Activated naive CD4-positive, alpha-beta T cell treated with anti-CD3 and anti-CD28 coated beads, Interleukin-2, amount 50 U/mL, for 72 hours (primary cell): ENCODE measurements at regions not wholly inside any gene's neighbourhood (a gene's known extent, or its start where the extent isn't known, plus 50 kb on each side); places are given as distances from the start of the nearest gene placed in this dataset.

Experiments
- ATAC-seq, 2 donors: fragments of 150-1000 bp; cut with Tn5 transposase; 2 replicates each; pipeline ENCODE4 v1.10.0; 2021; ENCODE audit warnings: mild to moderate bottlenecking in 2 of 2, moderate library complexity in 2 of 2
- DNase-seq, 2 donors: peaks; one replicate each; pipeline ENCODE4 v3.0.0; 2021 to 2022; ENCODE audit warnings: low spot score in 2 of 2
- H3K27ac Mint-ChIP-seq, 2 donors: one replicate each; pipeline ENCODE4 v1.8.0; 2022; ENCODE audit warnings: mild to moderate bottlenecking in 2 of 2, mixed read lengths in 2 of 2
- H3K36me3 Mint-ChIP-seq, 2 donors: one replicate each; pipeline ENCODE4 v1.8.0; 2022; ENCODE audit warnings: mixed read lengths in 2 of 2
- H3K9me3 Mint-ChIP-seq, 2 donors: one replicate each; pipeline ENCODE4 v1.8.0; 2022; ENCODE audit warnings: mixed read lengths in 2 of 2

GRCh38 chr15:53346583-53346982 is 412.9 kb downstream of the WDR72 start:
- no peak overlapping the region for H3K27ac Mint-ChIP-seq
- no peaks in the 10 kb centered on the region for H3K36me3 Mint-ChIP-seq
- ATAC-seq (no peak), DNase-seq (no peak)
- no peaks in the 10 kb centered on the region for H3K9me3 Mint-ChIP-seq

GRCh38 chr15:53331328-53332190 is 427.9 kb downstream of the WDR72 start:
- H3K36me3 Mint-ChIP-seq = no peaks in the 10 kb centered on the region
- ATAC-seq (no peak), DNase-seq (no peak)
- H3K9me3 Mint-ChIP-seq = peaks cover 0 to 6% of the 10 kb centered on the region in 2 donors
- H3K27ac Mint-ChIP-seq = no peak overlapping the region

GRCh38 chr15:53328341-53328740 is 431.1 kb downstream of the WDR72 start:
- no peak for DNase-seq

GRCh38 chr15:53324061-53324460 is 435.4 kb downstream of the WDR72 start:
- ATAC-seq (no peak), DNase-seq (no peak)
- no peaks in the 10 kb centered on the region for H3K9me3 Mint-ChIP-seq
- H3K36me3 Mint-ChIP-seq = no peaks in the 10 kb centered on the region
- no peak overlapping the region for H3K27ac Mint-ChIP-seq

More at GRCh38 chr15:53328341-53328740, 431.1 kb downstream of the WDR72 start:
- no peak overlapping the region for H3K27ac Mint-ChIP-seq
- ATAC-seq = no peak
- no peaks in the 10 kb centered on the region for H3K36me3 Mint-ChIP-seq
- H3K9me3 Mint-ChIP-seq = peaks cover 0 to 6% of the 10 kb centered on the region in 2 donors

GRCh38 chr15:53323191-53323590 is 436.3 kb downstream of the WDR72 start:
- no peaks in the 10 kb centered on the region for H3K9me3 Mint-ChIP-seq
- H3K36me3 Mint-ChIP-seq = no peaks in the 10 kb centered on the region
- ATAC-seq (no peak), DNase-seq (no peak)
- no peak overlapping the region for H3K27ac Mint-ChIP-seq

- no peaks in the 10 kb centered on the region for H3K9me3 Mint-ChIP-seq
- no peaks in the 10 kb centered on the region for H3K36me3 Mint-ChIP-seq
- no peak overlapping the region for H3K27ac Mint-ChIP-seq
- ATAC-seq = no peak
- no peak for DNase-seq
Observed at GRCh38 chr15:53320816-53321215, 438.6 kb downstream of the WDR72 start.

GRCh38 chr15:53312707-53313106 is 446.8 kb downstream of the WDR72 start:
- DNase-seq = no peak
- ATAC-seq = no peak
- Mint-ChIP-seq H3K27ac (no peak overlapping the region), H3K36me3 (no peaks in the 10 kb centered on the region), H3K9me3 (no peaks in the 10 kb centered on the region)

GRCh38 chr15:53310709-53311108 is 448.8 kb downstream of the WDR72 start:
- Mint-ChIP-seq H3K9me3 (no peaks in the 10 kb centered on the region), H3K27ac (no peak overlapping the region), H3K36me3 (no peaks in the 10 kb centered on the region)
- ATAC-seq (no peak), DNase-seq (no peak)

- no peak for DNase-seq
- H3K27ac Mint-ChIP-seq = no peak overlapping the region
Observed at GRCh38 chr15:53307952-53308624, 451.4 kb downstream of the WDR72 start.

GRCh38 chr15:53305554-53305953 is 453.9 kb downstream of the WDR72 start:
- ATAC-seq = no peak
- H3K27ac Mint-ChIP-seq = no peak overlapping the region
- H3K36me3 Mint-ChIP-seq = no peaks in the 10 kb centered on the region
- DNase-seq = no peak
- peaks cover 0 to 4% of the 10 kb centered on the region in 2 donors for H3K9me3 Mint-ChIP-seq

More at GRCh38 chr15:53307952-53308624, 451.4 kb downstream of the WDR72 start:
- no peak for ATAC-seq
- H3K9me3 Mint-ChIP-seq = peaks cover 0 to 4% of the 10 kb centered on the region in 2 donors
- H3K36me3 Mint-ChIP-seq = no peaks in the 10 kb centered on the region

- no peak for ATAC-seq
- H3K27ac Mint-ChIP-seq = no peak overlapping the region
- no peak for DNase-seq
- H3K9me3 Mint-ChIP-seq = peaks cover 0 to 4% of the 10 kb centered on the region in 2 donors
- H3K36me3 Mint-ChIP-seq = no peaks in the 10 kb centered on the region
Observed at GRCh38 chr15:53305101-53305500, 454.4 kb downstream of the WDR72 start.

- no peak overlapping the region for H3K27ac Mint-ChIP-seq
- ATAC-seq (no peak), DNase-seq (no peak)
- H3K36me3 Mint-ChIP-seq = no peaks in the 10 kb centered on the region
- no peaks in the 10 kb centered on the region for H3K9me3 Mint-ChIP-seq
Observed at GRCh38 chr15:53297828-53298227, 461.6 kb downstream of the WDR72 start.

GRCh38 chr15:53296603-53297002 is 462.9 kb downstream of the WDR72 start:
- Mint-ChIP-seq H3K36me3 (no peaks in the 10 kb centered on the region), H3K9me3 (no peaks in the 10 kb centered on the region), H3K27ac (no peak overlapping the region)
- ATAC-seq (no peak), DNase-seq (no peak)

GRCh38 chr15:53295574-53295973 is 463.9 kb downstream of the WDR72 start:
- Mint-ChIP-seq H3K9me3 (no peaks in the 10 kb centered on the region), H3K36me3 (no peaks in the 10 kb centered on the region), H3K27ac (no peak overlapping the region)
- DNase-seq (no peak), ATAC-seq (no peak)

GRCh38 chr15:53288542-53288941 is 470.9 kb downstream of the WDR72 start:
- ATAC-seq (no peak), DNase-seq (no peak)
- no peaks in the 10 kb centered on the region for H3K36me3 Mint-ChIP-seq
- no peak overlapping the region for H3K27ac Mint-ChIP-seq
- no peaks in the 10 kb centered on the region for H3K9me3 Mint-ChIP-seq

GRCh38 chr15:53274630-53275029 is 484.5 kb upstream of the ONECUT1 start:
- Mint-ChIP-seq H3K27ac (no peak overlapping the region), H3K36me3 (peaks cover 0 to 5% of the 10 kb centered on the region in 2 donors), H3K9me3 (peaks cover 5 to 12% of the 10 kb centered on the region in 2 donors)
- DNase-seq = no peak
- no peak for ATAC-seq

- no peak for DNase-seq
- H3K36me3 Mint-ChIP-seq = peaks cover 0 to 5% of the 10 kb centered on the region in 2 donors
- H3K9me3 Mint-ChIP-seq = peaks cover 5 to 8% of the 10 kb centered on the region in 2 donors
- H3K27ac Mint-ChIP-seq = no peak overlapping the region
- no peak for ATAC-seq
Observed at GRCh38 chr15:53272116-53272515, 482.0 kb upstream of the ONECUT1 start.

- Mint-ChIP-seq H3K27ac (no peak overlapping the region), H3K9me3 (peaks cover 0 to 5% of the 10 kb centered on the region in 2 donors), H3K36me3 (no peaks in the 10 kb centered on the region)
- ATAC-seq (no peak), DNase-seq (no peak)
Observed at GRCh38 chr15:53266176-53266575, 476.0 kb upstream of the ONECUT1 start.
